ENCODE measurements at regions not wholly inside any gene's neighbourhood (a gene's known extent, or its start where the extent isn't known, plus 50 kb on each side); places are given as distances from the start of the nearest gene placed in this dataset.

DNA sequence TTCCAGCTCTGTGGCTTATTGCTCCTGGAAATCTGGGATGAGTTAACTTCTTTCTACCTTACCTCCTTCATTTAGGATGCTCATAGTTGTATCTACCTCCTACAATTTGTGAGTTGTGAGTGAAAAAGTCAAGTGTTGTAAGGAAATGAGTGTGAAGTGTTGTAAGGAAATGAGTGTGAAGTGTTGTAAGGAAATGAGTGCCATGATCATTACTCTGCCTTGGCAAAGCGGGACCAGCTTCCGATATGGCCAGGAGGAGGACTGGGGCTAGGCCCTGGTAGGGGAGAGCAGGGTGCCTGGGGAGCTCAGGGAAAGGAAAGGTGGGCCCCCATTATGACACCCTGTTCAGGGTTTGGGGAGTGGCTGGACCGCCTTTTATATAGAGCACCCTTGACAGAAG is 435.2 kb downstream of the FGF9 start:
- no peak for DNase-seq

DNA sequence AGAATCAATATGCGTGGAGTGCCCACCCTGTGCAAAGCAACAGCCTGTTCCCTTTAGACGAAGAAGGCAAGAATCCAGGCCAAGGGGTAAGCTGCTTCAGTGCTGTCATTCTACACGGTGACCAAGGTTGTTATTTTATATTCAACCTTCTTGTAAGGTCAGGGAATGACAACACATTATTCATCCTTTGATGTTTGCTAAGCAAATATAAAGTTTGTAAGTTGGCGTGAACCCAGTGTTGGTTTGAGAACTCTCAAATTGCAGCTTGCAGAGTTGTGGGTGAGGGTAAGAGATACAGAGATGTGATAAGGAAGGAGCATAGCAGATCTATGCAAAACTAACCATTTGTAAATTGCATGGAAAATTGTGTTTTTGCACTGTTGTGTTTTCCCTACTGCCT is 436.7 kb downstream of the FGF9 start:
- DNase-seq, result no peak

DNA sequence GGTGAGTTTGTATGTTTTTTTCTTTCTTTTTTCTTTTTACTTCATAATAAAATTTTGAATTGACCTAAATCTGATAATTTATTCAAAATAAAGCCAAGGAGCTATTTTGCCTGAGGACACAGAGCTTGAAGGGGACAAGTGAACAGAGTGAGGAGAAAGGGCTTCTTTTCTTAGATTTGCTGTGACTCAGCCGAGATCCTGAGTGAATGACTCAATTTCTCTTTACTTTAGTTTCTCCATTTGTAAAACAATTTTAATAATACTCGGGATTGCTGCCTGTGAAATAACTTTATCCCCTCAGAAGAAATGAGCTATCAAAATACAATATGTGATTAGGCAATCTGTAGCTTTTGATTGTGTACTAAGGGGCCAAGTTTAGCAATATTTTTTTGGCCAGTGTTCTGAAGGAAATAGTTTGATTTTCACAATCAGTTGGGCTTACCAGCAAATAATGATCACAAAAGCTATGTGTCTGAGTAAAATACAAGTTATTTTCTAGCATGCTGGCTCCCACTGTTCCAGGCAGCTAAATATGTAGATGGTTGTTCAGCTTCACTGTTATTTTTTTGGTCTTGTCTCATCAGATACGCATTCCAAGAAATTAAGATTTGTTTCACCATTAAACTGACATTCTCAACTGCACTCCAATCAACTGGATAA is 437.5 kb downstream of the FGF9 start:
- no peak for DNase-seq

DNA sequence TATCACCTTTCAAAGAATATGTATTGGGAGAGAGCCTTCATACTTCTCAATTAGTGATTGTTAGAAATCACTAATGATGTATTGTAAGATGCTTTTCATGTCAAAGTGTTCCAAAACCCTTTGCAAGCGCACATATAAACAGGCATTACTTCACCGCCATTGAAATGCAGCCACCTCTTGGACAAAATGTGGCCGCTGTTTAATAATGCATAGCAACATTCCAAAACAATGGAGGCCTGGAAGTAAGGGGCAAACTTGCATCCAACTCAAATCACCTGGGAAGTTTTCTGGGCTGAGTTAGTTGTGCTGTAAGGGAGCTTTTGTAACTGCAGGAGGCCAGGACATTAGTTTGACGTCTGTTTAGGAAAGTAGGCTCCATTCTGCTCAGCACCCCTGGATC is 438.1 kb downstream of the FGF9 start:
- DNase-seq, result no peak

DNA sequence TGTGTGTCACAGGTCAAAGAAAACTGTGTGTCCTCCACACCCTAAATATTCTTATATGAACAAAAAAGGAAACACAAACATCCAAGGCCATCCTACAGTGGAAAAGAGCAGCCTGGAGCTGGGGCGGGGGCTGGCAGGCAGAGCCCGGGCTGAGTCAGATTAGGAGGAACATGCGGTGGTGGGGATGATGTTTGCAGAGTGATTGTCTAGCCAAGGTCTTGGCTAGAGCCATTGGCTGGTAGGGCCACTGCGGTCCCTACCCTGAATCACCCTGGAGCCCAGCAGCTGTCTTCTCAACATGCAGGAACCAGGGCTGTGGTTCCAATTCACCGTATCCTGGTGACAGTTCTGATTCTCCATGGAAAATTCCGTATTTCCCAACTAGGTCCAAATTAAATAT is 439.5 kb downstream of the FGF9 start:
- DNase-seq, result no peak

DNA sequence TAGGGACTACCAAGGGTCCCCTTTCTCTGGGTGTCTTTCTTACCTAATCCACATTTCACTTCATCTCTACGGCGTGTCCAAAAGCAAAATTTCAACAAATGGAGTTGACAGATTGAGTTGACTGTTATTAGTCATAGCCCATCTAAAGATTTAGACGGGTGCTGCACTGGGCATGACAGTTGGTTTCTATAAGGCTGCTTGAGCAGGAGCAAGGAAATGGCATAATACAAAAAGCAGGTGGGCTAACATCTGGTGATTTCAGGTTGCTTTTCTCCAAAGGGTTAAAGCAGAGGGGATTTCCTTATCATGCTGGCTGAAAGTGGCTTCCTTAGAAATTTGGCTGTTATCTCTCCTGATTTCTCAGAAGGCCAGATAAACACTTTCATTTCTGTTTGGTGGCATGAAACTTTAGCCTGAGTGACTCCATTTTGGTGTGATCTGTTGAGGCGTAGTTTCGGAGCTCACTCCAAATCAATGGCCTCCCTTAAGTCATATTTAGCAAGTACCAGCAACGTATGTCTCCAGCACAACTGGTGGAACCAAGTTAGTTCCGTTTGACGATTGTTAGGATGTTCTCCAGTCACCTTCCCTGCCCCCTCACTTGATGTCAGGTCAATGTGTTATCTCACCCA is 440.4 kb downstream of the FGF9 start:
- no peak for DNase-seq

DNA sequence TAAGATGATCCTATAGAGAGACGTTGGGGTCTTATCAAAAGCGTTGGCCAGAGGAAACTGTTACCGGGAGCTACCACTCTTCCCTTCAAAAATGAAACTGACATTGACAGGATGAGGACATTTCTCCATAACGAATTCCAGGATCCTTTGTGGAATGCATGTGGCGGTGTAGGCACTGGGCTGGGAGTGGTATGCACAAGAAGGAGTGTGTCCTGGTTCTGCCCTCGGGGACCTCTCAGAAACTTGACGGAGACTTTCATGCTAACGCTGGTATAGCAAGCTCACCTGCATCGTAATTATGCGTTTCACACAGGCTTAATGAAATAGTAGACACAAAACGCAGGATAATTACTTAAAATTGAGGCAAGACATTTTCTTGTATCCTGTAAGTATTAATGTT is 441.1 kb downstream of the FGF9 start:
- DNase-seq, result no peak

DNA sequence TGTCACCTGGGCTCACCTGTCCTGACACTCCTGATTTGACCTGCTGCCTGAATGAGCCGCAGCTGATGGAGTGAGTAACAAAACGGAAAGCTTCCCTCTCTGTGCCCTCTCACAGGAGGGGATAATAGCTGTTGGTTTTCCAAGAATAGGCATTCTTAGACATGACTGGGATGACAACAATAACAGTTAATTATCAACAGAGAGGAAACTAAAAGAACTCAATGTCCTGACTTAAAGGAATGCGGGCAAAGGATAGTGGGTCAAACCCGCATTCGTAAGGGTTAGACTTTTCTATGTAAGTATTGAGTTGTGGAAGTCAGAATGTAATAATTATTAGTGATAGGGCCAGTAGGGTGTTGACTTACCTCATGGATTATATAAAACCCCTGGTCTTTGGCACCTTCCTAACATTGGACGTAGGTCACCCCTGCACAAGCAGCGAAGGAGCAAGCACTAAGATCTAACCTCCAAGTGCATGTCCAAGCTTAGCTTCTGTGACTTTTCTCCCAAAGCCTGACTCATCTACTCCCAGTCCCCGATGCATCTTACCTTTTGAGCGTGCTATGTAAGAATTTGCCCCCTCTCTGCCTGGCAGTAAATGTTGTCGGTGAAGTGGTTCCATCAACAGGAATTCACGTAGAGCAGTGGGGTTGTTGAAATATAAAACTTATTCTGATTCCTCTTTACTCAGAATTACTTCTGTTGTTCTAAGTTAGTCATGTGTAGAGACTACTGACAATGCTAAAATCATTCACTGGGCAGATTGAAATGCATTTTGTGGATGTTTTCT is 442.3 kb downstream of the FGF9 start:
- DNase-seq, result no peak

DNA sequence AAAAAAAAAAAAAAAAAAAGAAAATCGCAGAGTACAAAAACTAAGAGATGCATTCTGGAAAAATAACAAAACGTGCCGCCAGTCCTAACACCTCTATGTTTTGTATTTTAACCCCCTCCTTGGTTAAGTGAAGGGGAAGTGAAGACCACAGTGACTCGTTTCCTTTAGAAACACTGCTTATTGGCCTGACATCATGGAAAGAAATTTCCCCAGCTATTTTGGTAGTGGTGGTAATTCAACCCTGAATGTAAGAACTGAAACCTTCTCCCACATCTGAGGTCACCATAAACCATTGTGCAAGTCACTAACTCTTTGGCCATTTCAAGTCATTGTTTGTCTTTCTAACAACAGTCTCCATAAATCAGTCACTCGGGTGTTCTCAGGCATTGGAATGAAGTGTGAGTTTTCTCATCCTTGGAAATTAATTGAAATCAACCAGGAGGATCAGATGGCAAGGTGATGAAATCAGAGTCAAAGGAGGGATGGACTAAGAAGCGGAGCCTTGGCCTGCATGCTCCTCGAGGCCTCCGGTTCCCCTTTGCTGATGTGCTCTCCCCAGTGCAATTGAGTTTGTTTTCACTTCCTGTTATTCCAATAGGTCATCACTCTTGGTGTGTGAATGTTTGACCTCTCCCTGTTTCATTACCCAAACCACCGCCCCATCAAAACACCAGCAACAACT is 443.9 kb downstream of the FGF9 start:
- DNase-seq, result no peak

DNA sequence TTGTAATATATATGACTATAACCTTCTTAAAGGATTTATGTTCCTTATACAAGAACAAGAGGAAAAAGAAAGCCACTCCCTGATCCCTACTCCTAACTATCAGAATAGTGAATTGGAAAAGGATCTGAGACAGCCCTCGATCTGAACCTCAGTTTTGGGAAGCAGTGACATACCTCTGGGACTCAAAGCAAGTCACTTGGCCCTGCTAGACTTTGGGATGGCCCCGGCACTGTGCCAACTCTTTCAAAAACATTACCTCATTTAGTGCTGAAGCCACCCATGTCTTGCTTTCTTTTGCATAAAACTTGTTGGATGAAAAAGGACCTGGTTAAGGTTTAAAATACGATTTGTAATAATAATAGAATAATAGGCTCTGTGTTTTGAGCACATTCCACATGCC is 447.3 kb downstream of the FGF9 start:
- DNase-seq, result no peak

DNA sequence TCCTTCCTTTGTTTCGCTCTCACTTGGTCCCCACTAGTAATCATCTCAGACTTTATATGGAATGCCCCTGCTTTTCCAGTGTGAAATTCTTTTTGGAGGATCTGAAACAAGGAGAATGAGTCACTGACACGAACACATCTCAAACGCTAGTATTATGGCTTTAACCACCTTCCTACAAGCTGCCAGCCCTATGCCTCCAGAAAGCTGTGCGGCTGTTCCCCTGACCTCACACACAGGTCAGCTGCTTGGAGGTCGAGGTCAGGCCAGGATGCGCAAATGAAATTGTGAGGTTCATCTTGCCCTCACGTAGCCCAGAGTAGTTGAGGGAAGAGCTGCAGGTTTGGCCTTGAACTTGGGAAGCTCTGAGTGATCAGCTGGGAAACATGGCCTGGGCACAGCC is 449.8 kb downstream of the FGF9 start:
- no peak for DNase-seq

DNA sequence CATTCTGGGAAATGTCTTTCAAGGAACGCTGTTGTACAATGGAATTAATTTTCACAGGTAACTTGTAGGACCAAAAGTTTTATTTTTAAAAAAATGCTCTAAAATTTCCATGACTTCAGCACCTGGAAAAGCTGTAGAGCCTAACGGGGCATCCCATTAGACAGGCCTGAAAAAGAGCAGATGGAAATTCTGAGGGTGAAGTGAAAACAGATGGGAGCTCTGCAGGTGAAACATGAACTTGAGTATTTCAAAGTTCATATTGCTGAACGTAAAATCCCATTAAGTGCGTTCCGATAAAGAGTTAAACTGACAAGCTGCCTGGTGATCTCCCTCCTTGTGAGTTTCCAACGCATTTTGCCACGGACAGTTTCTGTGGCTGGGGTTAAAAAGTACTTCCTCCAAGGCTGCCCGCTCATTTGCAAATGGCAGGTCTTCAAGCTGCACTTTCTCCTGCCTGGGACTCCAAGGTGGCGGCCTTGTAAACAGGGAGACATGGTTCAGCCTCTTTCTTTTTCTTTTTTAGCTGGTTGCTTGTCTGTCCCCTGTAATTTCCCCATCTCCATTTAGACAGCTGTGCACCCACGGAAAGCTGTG is 450.4 kb downstream of the FGF9 start:
- no peak for DNase-seq

DNA sequence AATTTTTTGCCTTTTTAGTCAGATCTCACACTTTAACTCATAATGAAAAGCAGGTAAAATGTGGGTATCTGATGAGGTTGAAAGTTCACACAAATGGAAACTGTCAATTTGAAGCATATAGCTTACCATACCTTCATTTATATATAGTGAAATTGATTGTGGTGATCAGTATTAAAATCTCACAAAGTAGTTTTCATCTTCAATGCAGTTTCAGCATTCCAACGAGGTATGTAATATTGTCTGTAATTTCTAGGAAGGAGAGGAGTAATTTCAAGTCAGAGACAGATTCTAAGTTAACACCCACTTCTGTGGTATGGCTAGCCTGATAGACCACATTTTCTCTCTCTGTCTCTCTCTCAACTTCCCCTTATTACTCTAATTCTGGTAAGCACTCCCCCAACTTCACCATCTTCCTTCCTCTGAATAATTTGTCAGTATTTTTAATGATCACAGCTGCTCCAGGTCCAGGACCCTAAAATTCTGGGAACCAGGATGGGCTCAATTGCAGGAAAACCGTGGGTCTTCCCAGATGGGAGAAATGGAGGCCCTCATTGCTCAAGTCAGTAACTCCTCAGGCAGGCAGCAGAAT is 455.7 kb downstream of the FGF9 start:
- DNase-seq, result no peak

DNA sequence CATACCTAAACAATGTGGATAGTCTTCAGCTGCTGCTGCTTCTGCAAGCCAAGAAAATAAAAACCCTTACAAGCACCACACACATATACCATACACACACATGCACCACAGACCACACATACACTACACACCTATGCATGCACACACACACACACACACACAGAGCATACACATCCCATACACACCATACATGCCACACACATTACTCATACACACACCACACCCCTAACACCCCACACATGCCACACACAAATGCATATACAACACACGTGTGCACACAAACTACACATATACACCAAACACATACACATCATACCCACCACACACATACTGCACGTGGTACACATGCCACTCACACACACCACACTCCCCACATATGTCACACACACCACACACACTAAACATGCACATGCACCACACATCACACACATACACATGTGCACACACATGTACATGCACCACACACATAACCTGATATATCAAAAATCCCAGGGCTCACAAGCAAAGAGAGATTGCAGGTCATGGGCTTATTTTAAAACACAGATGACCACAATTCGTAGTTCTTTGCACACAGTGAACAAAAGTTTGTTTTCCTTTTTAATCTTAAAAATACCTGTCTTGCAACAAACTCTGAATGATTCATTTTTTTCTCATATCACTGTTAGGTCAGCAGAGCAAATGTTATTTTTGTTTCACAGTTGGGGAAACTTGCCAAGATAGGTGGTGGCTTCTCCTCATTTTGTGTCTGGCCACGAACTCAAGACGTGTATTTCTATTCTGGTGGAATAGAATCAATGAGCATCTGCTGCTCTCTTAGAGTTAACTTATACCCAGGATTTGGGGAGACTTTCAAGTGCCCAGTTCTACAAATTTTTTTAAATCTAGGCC is 456.6 kb downstream of the FGF9 start:
- no peak for DNase-seq

DNA sequence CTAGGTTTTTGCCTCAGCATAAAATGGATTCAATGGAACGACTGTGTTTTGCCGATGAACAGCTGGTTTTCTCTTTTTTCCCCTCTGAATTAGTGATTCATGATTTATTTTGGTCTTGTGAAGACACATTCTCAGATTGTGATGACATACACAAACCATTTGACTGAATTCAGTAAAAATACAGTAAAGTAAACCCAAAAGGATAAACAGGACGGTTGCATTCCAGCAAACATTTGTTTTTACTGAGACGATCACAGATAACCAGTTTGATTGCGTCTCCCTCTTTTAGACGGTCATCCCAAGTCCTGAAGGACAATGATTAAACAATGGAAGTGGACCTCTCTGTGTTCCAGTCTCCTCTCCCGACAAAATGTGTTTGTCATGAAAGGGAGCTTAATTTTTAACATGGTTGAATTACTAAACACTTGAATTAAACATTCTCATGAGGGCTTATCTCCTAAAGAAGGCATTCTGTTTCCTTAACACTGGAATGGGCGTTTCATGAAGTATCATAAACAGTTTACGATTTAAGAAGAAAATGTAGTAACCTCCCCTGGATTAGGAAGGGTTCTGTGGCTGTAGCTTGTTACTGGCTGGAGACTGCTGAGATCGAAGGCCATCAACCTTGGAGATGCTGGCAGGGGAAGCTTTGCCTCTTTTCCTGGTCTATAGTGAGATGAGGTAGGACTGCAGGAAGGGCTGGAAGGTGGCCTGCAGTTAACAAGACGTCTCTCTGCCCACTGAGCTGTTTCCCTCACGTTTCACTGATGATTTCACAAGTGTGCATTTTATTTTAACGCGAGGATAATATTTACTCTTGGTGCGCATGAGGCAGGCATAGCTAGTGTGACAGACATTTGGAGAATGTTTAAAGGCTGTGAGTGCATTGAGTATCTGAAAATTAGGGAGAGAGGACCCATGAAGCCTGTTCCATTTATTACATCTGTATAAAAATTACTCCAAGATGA is 457.9 kb downstream of the FGF9 start:
- no peak for DNase-seq

DNA sequence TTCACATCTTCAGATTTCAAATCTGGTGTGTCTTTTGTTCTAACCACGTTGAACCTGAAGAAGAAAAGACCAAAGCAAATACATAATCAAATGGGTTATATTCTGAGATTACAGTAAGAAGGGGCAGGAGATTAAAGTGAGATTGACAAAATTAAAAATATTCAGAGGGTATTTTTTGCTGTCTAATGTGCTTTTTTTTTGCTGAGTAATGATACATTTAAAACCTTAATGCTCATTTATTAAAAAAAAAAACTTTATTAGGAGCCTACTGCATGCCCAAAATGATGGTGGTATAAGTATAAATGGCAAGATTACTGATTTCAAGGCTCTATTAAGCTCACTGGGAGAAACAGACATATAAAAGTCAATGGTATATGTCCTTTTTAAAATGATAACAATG is 459.4 kb downstream of the FGF9 start:
- DNase-seq, result no peak

DNA sequence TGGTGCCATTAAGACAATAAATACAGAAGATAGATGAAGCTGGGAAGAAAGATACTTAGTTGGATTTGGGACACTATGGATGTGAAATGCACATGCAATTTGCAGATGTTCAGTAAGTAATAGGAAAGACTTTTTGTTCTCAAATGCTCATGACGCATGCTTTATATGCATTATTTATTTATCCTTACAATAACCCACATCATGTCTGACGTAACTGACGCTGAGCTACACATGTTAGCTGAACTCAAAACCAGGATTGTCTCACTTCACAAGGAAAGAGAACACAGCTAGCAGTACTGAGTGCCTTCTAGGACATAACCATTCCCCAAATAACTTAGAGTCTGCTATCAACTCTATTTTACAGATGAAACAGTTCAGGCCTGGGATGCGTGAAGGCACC is 463.4 kb downstream of the FGF9 start:
- no peak for DNase-seq

DNA sequence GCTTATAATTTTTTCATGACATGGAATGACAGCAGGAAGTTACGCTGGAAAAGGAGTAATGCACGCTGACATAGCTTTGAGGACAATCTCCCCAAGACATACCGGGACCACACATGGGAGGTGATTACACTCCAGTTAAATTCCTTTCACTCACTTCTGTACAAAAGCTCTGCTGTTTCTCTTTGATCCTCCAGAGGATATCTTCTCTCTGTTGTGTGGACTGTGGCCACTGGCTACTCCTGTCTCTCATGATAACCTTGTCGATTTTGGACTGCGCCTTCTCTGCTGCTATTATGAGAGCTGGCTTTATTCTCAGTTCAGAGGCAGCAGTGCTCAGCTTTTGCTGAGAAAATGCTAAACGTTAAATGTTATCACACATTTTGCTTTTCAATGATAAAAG is 464.6 kb downstream of the FGF9 start:
- no peak for DNase-seq

DNA sequence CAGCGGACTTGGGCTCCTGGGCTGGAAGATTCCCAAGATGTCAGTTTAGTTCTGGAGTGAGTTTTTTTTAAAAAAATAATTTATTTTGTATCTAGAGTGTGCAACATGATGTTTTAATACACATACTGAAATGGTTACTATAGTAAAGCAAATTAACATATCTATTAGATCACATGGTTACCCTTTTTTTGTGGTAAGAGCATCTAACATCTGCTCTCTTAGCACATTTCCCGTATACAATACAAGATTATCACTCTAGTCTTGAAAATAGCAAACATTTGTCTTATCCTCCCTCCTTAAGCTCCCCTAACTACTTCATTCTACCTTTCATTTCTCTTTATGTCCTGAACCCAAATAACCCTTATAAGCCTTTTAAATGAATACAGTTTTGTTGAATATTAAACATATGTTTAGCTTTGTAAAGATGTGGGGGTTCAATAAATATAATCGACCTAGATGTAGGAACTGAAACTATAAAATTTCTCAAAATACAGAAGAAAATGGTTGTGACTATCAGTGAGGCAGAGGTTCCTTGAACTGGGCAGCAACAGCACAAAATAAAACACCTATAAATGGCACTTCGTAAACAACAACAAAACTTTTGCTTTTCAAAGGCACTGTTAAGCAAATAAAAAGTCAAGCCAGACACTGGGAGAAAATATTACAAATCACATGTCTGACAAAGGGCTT is 466.6 kb downstream of the FGF9 start:
- DNase-seq, result no peak

DNA sequence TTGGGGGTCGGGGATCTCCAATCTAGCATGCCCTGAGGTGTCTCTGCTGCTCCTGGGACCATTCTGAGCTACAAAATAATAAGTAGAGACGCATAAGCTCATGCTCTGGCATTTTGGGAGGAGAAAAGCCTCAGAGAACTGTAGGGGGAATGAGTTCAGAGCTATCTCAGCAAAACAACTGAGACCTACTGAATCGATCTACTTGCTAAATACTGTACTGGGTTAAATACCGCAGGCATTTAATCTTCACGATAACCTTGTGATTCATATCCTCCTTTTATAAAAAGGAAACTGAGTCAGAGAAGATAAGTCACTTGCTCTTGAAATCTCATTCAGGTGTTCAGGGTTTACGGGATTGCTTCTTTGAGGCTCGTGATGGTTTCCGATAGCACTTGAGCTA is 468.1 kb downstream of the FGF9 start:
- no peak for DNase-seq

All from effector CD8-positive, alpha-beta T cell (primary cell).